ENCODE measurements at regions not wholly inside any gene's neighbourhood (a gene's known extent, or its start where the extent isn't known, plus 50 kb on each side); places are given as distances from the start of the nearest gene placed in this dataset.
"Not testable (repeated sequence)": the region's sequence is repeated elsewhere in the genome, so short reads cannot be mapped to it uniquely, and the experiment has no call there.

DNA sequence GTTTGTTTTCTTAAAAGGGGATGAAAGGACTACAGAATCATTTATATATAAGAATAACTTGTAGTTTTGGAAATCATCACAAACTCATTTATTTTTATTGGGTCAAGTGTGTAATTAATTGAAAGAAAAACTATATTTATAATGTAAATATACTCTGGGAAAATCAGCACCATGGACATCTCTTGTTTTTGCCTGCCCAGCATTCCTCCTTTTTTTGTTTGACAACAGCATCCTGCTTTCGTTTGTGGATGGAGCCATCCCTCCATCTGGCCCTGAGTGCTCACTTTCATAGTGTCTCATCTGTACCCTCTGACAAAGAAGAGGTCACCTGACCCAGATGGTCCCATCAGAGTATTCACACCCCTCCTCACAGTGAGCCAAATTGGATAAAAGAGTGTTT, 308.2 kb upstream of the HTR1E start:
- H3K9me3 Mint-ChIP-seq, result no peaks in the 10 kb centered on the region
- no peaks in the 10 kb centered on the region for H3K4me1 Mint-ChIP-seq
- no peaks in the 10 kb centered on the region for H3K36me3 Mint-ChIP-seq (ENCODE audit: low read depth)
- no peak for DNase-seq
- intact Hi-C loops (cut with micrococcal nuclease), result no loop called here
- H3K4me3 Mint-ChIP-seq, result no peak overlapping the region
- H3K27ac Mint-ChIP-seq, result no peak overlapping the region
- H3K27me3 Mint-ChIP-seq, result no peaks in the 10 kb centered on the region

DNA sequence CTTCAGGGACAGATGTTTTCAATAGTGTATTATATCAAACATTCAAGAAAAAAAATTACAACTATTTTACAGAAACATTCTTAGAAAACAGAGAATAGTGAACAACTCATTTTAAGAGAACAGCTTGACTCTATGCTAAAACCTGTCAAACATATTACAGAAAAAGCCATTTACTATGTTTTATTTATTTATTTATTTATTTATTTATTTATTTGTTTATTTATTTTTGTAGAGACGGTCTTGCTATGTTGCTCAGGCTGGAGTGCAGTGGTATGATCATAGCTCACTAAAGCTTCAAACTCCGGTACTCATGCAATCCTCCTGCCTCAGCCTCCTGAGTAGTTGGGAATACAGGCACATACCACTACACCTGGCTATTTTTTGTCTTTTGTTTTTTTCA, 317.9 kb upstream of the HTR1E start:
- H3K27me3 Mint-ChIP-seq, result no peaks in the 10 kb centered on the region
- no peak overlapping the region for H3K27ac Mint-ChIP-seq
- H3K4me1 Mint-ChIP-seq, result no peaks in the 10 kb centered on the region
- intact Hi-C loops (cut with micrococcal nuclease), result no loop called here
- H3K9me3 Mint-ChIP-seq, result peaks cover 2% of the 10 kb centered on the region
- H3K4me3 Mint-ChIP-seq, result no peak overlapping the region
- no peaks in the 10 kb centered on the region for H3K36me3 Mint-ChIP-seq (ENCODE audit: low read depth)
- DNase-seq, result no peak

DNA sequence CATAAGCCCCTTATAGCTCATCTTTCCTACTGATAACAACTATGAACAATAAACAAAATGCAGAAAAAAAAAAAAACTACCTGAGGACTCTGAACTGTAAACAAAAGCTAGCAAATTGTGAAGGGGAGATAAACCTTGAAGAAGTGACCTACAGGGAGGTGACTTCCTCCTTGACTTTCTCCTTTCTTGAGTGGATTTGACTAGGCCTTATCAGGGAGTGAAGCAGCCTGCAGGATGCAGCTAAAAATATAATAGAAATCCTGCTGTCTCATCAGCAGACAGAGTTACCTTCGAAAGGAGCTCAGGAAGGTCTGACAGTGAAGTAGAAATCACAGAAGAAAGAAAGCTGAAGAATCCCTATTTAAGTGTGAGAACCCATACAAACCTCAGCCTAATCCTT, 322.0 kb upstream of the HTR1E start:
- no peaks in the 10 kb centered on the region for H3K4me1 Mint-ChIP-seq
- H3K27ac Mint-ChIP-seq, result no peak overlapping the region
- H3K9me3 Mint-ChIP-seq, result no peaks in the 10 kb centered on the region
- no peaks in the 10 kb centered on the region for H3K27me3 Mint-ChIP-seq
- no peaks in the 10 kb centered on the region for H3K36me3 Mint-ChIP-seq (ENCODE audit: low read depth)
- no peak overlapping the region for H3K4me3 Mint-ChIP-seq
- DNase-seq, result no peak
- intact Hi-C loops (cut with micrococcal nuclease), result no loop called here

DNA sequence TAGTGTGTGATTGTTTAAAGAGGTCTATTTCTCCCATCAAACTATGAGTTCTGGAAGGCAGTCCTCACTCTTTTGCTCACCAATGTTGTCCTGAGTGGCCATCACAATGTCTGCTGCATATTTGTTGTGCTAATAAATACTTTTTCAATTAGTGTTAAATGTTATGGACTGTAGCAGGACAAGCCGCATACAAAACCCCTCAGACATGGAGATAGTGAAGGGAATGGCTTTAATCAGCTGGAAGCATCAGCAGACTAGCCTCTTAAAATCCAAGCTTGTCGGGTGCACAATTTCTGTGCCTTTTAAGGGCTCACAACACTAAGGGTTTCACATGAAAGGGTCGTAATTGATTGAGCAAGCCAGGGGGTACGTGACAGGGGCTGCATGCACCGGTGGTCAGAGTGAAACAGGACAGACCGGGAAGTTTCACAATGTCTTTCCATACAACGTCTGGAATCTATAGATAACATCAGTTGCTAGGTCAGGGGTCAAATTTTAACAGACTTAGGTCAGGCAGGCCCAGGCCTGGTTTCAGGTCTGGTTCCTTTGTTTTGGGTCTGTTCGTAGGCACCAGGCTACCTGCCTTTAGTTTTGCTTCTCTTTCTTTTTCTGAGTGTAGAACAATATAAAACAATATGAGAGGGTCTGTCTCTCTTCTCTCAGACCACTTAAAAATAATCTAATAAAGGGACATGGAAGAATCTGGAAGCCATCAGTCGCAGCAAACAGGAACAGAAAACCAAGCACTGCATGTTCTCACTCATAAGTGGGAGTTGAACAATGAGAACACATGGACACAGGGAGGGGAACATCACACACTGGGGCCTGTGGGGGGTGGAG, 327.6 kb upstream of the HTR1E start:
- intact Hi-C loops (cut with micrococcal nuclease), result no loop called here
- H3K4me3 Mint-ChIP-seq, result no peak overlapping the region
- no peak overlapping the region for H3K27ac Mint-ChIP-seq
- H3K27me3 Mint-ChIP-seq, result no peaks in the 10 kb centered on the region
- no peaks in the 10 kb centered on the region for H3K36me3 Mint-ChIP-seq (ENCODE audit: low read depth)
- H3K4me1 Mint-ChIP-seq, result no peaks in the 10 kb centered on the region
- no peaks in the 10 kb centered on the region for H3K9me3 Mint-ChIP-seq
- DNase-seq, result no peak

DNA sequence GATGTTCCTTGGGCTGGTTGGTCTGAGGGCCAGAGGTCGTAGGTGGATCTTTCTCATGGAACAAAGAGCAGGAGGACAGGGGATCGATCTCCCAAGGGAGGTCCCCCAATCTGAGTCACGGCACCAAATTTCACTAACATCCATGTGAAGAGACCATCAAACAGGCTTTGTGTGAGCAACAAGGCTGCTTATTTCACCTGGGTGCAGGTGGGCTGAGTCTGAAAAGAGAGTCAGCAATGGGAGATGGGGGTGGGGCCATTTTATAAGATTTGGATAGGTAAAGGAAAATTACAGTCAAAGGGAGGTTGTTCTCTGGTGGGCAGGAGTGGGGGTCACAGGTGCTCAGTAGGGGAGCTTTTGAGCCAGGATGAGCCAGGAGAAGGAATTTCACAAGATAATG, 334.0 kb upstream of the HTR1E start:
- intact Hi-C loops (cut with micrococcal nuclease); H3K27me3 Mint-ChIP-seq; H3K36me3 Mint-ChIP-seq (ENCODE audit: low read depth); H3K4me3 Mint-ChIP-seq; H3K9me3 Mint-ChIP-seq; H3K4me1 Mint-ChIP-seq; DNase-seq; H3K27ac Mint-ChIP-seq: not testable (repeated sequence)

DNA sequence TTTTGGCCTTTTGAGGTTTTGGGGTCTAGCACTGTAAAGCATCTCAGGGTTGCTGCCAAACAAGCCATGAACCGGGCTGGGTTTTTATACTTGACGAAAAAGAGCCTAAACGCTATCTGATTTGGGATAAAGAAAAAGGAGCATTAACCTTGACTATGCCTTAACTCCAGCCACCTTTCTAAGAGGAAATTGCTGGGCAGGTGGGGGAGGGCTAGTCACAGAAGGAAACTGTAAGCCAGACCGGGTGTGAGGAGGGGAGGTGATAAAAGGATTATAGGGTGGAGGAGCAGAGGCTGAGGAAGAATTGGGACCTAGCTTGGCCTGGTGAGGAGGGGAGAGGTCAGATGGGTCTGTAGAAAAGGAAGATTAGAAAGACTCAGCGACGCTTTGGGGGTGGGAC, 335.2 kb upstream of the HTR1E start:
- H3K36me3 Mint-ChIP-seq (ENCODE audit: low read depth); DNase-seq; H3K27me3 Mint-ChIP-seq; H3K4me3 Mint-ChIP-seq; intact Hi-C loops (cut with micrococcal nuclease); H3K27ac Mint-ChIP-seq; H3K4me1 Mint-ChIP-seq; H3K9me3 Mint-ChIP-seq: not testable (repeated sequence)

DNA sequence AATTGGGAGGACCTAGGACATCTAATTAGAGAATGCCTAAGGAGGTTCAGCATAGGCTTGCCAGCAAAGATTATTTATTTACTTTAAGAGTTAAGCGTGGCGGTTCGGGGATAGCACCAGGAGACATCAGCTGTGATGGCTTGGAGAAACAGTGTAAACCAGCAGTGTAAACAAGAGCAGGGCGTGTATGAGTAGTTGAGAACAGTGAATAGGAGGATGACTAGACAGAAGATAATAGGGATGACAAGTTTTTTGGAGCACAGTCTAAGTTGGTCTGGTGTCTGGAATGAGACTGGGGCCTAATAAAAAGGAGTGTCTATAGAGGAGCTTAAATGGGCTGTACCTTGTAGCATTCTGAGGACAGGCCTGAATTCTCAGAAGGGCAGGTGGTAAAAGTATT, 338.4 kb upstream of the HTR1E start:
- DNase-seq; H3K36me3 Mint-ChIP-seq (ENCODE audit: low read depth); H3K27me3 Mint-ChIP-seq; H3K27ac Mint-ChIP-seq; H3K9me3 Mint-ChIP-seq; H3K4me3 Mint-ChIP-seq; H3K4me1 Mint-ChIP-seq; intact Hi-C loops (cut with micrococcal nuclease): not testable (repeated sequence)

DNA sequence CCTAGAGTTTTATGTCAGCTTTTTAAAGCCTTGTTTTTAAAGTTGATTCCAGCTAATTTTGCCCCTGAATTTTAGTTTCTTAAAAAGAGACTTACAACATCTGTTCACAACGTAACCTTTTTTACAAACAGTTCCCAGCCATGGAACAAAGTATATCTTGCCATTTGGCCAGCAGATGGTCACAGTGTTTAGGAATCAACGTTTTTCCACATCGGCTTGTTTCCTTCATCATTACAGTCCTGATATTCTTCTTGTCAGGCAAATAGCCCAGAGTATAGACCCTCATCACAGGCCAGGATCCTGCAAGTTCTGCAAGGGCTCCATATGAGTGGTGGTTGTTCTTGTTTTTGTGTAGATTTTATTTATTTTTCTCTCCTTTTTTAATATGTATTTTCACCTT, 341.7 kb upstream of the HTR1E start:
- intact Hi-C loops (cut with micrococcal nuclease), result no loop called here
- H3K4me3 Mint-ChIP-seq, result no peak overlapping the region
- no peaks in the 10 kb centered on the region for H3K27me3 Mint-ChIP-seq
- no peak for DNase-seq
- no peaks in the 10 kb centered on the region for H3K4me1 Mint-ChIP-seq
- no peaks in the 10 kb centered on the region for H3K9me3 Mint-ChIP-seq
- H3K27ac Mint-ChIP-seq, result no peak overlapping the region
- H3K36me3 Mint-ChIP-seq (ENCODE audit: low read depth), result no peaks in the 10 kb centered on the region

DNA sequence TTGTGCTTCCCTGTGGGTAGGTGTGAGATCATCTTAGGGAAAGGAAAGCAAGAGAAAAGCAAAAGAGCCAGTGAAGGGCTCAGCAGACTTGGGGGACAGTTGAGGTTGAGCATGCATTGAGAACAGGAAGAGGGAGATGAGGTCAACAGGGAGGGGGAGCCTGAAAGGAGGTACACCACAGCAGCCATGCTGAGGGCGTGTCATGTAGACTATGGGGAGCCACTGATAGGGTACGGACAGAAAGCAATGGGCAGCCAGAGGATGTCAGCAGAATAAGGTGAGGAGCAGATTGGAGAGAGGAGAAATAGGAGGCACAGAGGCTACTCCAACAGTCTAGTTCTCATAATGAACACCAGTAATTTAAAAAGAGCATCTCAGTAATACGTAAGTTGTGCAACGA, 351.1 kb upstream of the HTR1E start:
- DNase-seq, result no peak
- H3K27me3 Mint-ChIP-seq, result no peaks in the 10 kb centered on the region
- H3K4me3 Mint-ChIP-seq, result no peak overlapping the region
- H3K36me3 Mint-ChIP-seq (ENCODE audit: low read depth), result no peaks in the 10 kb centered on the region
- H3K4me1 Mint-ChIP-seq, result no peaks in the 10 kb centered on the region
- H3K27ac Mint-ChIP-seq, result no peak overlapping the region
- intact Hi-C loops (cut with micrococcal nuclease), result no loop called here
- peaks cover 10% of the 10 kb centered on the region for H3K9me3 Mint-ChIP-seq

DNA sequence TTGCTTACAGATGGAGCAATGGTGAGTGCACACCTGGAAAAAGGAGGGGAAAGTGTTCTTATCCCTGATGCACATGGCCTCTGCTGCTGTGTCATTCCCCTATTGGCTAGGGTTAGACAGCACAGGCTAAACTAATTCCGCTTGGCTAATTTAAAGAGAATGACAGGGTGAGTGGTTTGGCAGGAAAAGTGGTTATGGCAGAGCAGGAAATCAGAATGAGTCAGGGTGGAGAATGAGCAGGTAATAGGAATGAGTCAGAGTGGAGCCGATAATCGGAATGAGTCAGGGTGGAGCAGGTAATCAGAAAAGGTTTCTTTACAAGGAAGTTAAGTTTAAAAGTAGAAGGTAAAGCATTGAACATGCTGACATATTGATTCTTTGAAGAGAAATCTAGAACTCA, 355.5 kb upstream of the HTR1E start:
- no peaks in the 10 kb centered on the region for H3K36me3 Mint-ChIP-seq (ENCODE audit: low read depth)
- intact Hi-C loops (cut with micrococcal nuclease), result no loop called here
- DNase-seq, result no peak
- H3K27ac Mint-ChIP-seq, result no peak overlapping the region
- H3K9me3 Mint-ChIP-seq, result peaks cover 30% of the 10 kb centered on the region
- no peak overlapping the region for H3K4me3 Mint-ChIP-seq
- H3K27me3 Mint-ChIP-seq, result no peaks in the 10 kb centered on the region
- H3K4me1 Mint-ChIP-seq, result no peaks in the 10 kb centered on the region

DNA sequence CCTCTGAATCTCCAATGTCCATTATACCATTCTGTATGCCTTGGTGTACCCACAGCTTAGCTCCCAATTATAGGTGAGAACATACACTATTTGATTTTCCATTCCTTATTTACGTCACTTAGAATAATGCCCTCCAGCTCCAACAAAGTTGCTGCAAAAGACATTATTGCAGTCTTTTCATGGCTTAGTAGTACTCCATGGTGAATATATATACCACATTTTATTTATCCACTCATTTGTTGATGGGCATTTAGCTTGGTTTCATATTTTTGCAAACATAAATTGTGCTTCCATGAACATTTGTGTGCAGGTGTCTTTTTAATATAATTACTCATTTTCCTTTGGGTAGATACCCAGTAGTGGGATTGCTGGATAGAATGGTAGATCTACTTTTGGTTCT, 374.1 kb upstream of the HTR1E start:
- DNase-seq, result no peak
- intact Hi-C loops (cut with micrococcal nuclease), result no loop called here
- Mint-ChIP-seq H3K9me3 (peaks cover 9% of the 10 kb centered on the region), H3K27ac (no peak overlapping the region), H3K4me1 (no peaks in the 10 kb centered on the region), H3K4me3 (no peak overlapping the region), H3K36me3 (ENCODE audit: low read depth) (no peaks in the 10 kb centered on the region), H3K27me3 (no peaks in the 10 kb centered on the region)

DNA sequence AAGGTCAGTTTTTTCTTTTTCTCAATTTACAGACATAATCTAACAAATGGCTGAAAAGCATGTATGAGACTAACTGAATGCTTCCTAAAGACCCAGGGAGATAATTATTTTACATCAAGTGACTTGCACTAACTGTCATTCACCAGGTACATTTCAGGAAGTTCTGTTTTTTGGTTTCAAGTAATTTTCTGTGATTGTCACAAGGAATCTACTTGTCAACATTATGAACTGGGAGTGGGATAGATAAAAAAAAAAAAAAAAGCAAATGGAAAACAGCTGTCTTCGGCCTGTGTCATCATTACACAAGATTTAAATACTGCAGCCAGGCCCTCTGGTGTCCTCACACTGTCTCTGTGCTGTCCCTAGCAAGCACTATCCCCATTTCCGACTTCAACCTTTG, 379.0 kb upstream of the HTR1E start:
- Mint-ChIP-seq H3K27me3 (no peaks in the 10 kb centered on the region), H3K9me3 (no peaks in the 10 kb centered on the region), H3K4me1 (no peaks in the 10 kb centered on the region), H3K27ac (no peak overlapping the region), H3K36me3 (ENCODE audit: low read depth) (no peaks in the 10 kb centered on the region), H3K4me3 (no peak overlapping the region)
- no peak for DNase-seq
- intact Hi-C loops (cut with micrococcal nuclease), result no loop called here

DNA sequence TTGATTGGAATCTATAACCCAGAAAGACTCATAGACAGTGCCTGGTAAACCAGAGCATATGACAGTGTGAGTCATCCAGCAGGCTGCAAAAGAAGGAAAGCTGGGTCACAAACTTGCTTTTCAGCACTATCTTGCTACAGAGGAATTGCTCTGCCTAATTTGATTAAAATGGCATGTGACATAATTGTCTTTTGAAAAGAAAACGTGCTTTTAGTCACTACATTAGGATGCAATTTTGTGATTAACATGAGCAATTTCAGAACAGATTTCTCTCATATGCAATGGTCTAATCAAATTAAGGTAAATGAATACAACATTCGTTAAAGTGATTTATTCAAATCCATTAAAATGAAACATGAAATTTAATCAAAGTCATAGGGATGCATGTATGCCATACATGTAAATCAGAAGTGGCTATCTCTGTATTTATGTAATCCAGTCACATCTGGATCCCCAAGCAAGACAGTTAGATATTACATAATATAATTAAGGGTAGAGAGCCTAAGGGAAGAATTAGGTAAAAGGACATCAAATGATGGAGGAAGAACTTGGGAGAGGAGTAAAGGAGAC, 400.0 kb upstream of the HTR1E start:
- no peak for DNase-seq
- Mint-ChIP-seq H3K27ac (no peak overlapping the region), H3K27me3 (no peaks in the 10 kb centered on the region), H3K36me3 (ENCODE audit: low read depth) (no peaks in the 10 kb centered on the region), H3K4me3 (no peak overlapping the region), H3K9me3 (peaks cover 8% of the 10 kb centered on the region), H3K4me1 (no peaks in the 10 kb centered on the region)
- intact Hi-C loops (cut with micrococcal nuclease), result no loop called here

DNA sequence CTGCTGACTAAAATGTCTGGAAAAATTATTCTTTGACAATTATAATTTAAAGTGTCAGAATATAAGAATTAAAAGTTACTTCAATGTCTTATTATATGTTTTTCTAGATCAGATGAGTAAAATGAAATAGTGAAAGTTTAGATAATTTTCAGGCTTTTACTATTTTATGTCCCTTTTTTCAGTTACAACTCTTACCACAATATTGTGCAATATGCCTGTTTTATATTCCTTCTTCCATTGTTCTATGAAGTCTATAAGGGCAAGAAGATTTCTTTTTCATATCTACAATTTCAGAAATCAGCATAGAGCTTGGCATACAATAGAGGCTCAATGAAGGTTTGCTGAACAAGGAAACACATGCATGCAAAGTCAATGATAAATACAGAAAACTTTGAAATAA, 401.2 kb upstream of the HTR1E start:
- H3K27me3 Mint-ChIP-seq, result no peaks in the 10 kb centered on the region
- H3K9me3 Mint-ChIP-seq, result peaks cover 7% of the 10 kb centered on the region
- H3K27ac Mint-ChIP-seq, result no peak overlapping the region
- intact Hi-C loops (cut with micrococcal nuclease), result no loop called here
- DNase-seq, result no peak
- H3K4me1 Mint-ChIP-seq, result no peaks in the 10 kb centered on the region
- H3K4me3 Mint-ChIP-seq, result no peak overlapping the region
- no peaks in the 10 kb centered on the region for H3K36me3 Mint-ChIP-seq (ENCODE audit: low read depth)

DNA sequence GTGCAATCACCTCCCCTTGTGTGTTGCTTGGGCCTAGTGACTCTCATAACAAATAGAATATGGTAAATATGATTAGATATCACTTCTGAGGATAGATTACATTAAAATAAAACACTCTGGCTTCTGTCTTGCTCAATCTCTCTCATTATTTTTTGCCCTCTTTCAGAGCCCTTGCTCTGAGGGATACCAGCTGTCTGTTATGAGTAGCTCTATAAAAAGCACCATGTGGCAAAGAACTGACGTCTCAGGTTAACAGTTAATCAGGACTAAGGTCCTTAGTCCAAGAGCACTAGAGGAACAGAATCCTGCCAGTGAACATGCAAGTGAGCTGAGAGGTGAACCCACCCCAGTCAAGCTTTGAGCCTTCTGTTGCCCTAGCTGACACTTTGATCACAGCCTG, 402.2 kb upstream of the HTR1E start:
- H3K36me3 Mint-ChIP-seq (ENCODE audit: low read depth), result no peaks in the 10 kb centered on the region
- DNase-seq, result no peak
- H3K27me3 Mint-ChIP-seq, result no peaks in the 10 kb centered on the region
- intact Hi-C loops (cut with micrococcal nuclease), result no loop called here
- no peaks in the 10 kb centered on the region for H3K4me1 Mint-ChIP-seq
- no peak overlapping the region for H3K4me3 Mint-ChIP-seq
- no peak overlapping the region for H3K27ac Mint-ChIP-seq
- peaks cover 5% of the 10 kb centered on the region for H3K9me3 Mint-ChIP-seq
